ENCODE measurements at regions not wholly inside any gene's neighbourhood (a gene's known extent, or its start where the extent isn't known, plus 50 kb on each side); places are given as distances from the start of the nearest gene placed in this dataset.

DNA sequence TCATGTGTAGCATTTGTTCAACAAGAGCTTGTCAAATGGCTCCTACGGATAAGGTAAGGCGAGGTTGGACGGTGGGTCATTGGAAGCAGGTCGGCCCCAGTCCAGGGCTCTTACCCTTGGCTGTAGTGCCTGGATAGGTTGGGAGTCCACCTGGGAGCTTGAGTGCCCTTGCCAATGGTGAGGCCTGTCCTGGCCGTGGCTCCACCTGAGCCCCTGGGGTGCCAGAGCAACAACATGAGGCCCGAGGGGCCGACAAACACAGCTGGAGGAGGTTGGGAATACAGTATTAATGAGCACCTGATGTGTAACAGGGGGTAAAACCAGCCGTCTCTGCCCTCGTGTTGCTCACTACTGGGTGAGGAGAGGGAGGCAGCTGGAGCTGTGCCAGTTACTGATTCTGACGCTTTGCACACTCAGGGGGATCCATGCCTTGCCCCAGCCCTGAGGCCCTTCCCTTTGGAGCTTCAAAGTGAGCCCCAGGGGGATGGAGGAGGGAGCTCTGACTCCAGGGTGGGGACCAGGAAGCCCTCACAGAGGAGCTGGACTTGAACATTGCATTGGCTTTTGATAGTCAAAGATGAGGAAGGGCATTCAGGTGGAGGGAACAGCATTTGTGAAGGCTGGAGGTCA is 87.2 kb downstream of the RHOB start:
- Histone ChIP-seq H3K4me1 (ENCODE audit: control insufficient read depth, extremely low read depth, insufficient read depth, low read length) (peaks cover 11% of the 10 kb centered on the region), H3K79me2 (ENCODE audit: control insufficient read depth, insufficient read depth, low read length) (no peaks in the 10 kb centered on the region), H3K4me3 (replicated peaks in 1 of 3; ENCODE audit: insufficient read depth in 1 of 3, low read depth in 1 of 3, low read length in 3 of 3) (no peak overlapping the region), H4K20me1 (replicated peaks; ENCODE audit: control insufficient read depth, extremely low read depth, insufficient read depth, low read length) (no peaks in the 10 kb centered on the region), H3K27ac (ENCODE audit: insufficient read depth, low read depth, low read length) (no peak overlapping the region), H3K9ac (replicated peaks; ENCODE audit: extremely low read depth, insufficient read depth, low read length) (no peak overlapping the region), H3K27me3 (ENCODE audit: control insufficient read depth in 2 of 2, insufficient read depth in 2 of 2, low read length in 2 of 2) (no peaks in the 10 kb centered on the region), H2AFZ (ENCODE audit: low read depth, low read length) (no peak overlapping the region), H3K9me1 (replicated peaks; ENCODE audit: control insufficient read depth, extremely low read depth, insufficient read depth, low read length) (no peaks in the 10 kb centered on the region), H3K9me3 (replicated peaks; ENCODE audit: control insufficient read depth, insufficient read depth, low read length) (no peaks in the 10 kb centered on the region), H3K36me3 (ENCODE audit: control insufficient read depth in 2 of 2, extremely low read depth in 1 of 2, insufficient read depth in 2 of 2, low read length in 2 of 2) (no peaks in the 10 kb centered on the region), H3K4me2 (ENCODE audit: insufficient read depth, low read length) (no peak overlapping the region)
- dilution Hi-C loops (cut with MboI; ENCODE audit: extremely low pct_ligation_motif_present, low sequenced_read_pairs): no loop called here
- DNase-seq (ENCODE audit: low read depth, low spot score): no peak
- no peak for TF ChIP-seq GATA2 (IDR thresholded peaks at IDR 0.05; ENCODE audit: insufficient read depth, insufficient read length, low read depth, low read length)
- no peak for TF ChIP-seq MYC (IDR thresholded peaks at IDR 0.05; ENCODE audit: low read depth, low read length)
- no peak for TF ChIP-seq FOS (IDR thresholded peaks at IDR 0.05; ENCODE audit: borderline replicate concordance, insufficient read depth, low read length)
- TF ChIP-seq, protein P1, sequence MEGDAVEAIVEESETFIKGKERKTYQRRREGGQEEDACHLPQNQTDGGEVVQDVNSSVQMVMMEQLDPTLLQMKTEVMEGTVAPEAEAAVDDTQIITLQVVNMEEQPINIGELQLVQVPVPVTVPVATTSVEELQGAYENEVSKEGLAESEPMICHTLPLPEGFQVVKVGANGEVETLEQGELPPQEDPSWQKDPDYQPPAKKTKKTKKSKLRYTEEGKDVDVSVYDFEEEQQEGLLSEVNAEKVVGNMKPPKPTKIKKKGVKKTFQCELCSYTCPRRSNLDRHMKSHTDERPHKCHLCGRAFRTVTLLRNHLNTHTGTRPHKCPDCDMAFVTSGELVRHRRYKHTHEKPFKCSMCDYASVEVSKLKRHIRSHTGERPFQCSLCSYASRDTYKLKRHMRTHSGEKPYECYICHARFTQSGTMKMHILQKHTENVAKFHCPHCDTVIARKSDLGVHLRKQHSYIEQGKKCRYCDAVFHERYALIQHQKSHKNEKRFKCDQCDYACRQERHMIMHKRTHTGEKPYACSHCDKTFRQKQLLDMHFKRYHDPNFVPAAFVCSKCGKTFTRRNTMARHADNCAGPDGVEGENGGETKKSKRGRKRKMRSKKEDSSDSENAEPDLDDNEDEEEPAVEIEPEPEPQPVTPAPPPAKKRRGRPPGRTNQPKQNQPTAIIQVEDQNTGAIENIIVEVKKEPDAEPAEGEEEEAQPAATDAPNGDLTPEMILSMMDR (IDR thresholded peaks at IDR 0.05; ENCODE audit: extremely low read depth in 1 of 2, insufficient read depth in 1 of 2, low read depth in 1 of 2, low read length in 2 of 2): no peak
- TF ChIP-seq, protein P2, sequence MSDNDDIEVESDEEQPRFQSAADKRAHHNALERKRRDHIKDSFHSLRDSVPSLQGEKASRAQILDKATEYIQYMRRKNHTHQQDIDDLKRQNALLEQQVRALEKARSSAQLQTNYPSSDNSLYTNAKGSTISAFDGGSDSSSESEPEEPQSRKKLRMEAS (IDR thresholded peaks at IDR 0.05; ENCODE audit: insufficient read depth, insufficient read length): no peak
- TF ChIP-seq EZH2 (IDR thresholded peaks at IDR 0.05; ENCODE audit: borderline replicate concordance, low read depth, low read length, severe bottlenecking): no peak
- TF ChIP-seq JUN (IDR thresholded peaks at IDR 0.05; ENCODE audit: borderline replicate concordance, insufficient read depth, insufficient read length, low read depth): no peak
- no peak for TF ChIP-seq POLR2A (IDR thresholded peaks at IDR 0.05; ENCODE audit: low read depth, low read length)
- TF ChIP-seq POLR2AphosphoS5 (IDR thresholded peaks at IDR 0.05; ENCODE audit: insufficient read depth, low read depth, low read length): no peak
- intact Hi-C loops (cut with micrococcal nuclease): no loop called here
- ChIA-PET CTCF (interaction anchor here (1.3 kb wide), 1 partner anchor 10 kb away, joined by 3 read pairs; no protein-coding TSS in a partner anchor), POLR2A (no interaction called here)
- BruUV-seq (replicated peaks): no TSS peak
- FAIRE-seq: no peak

Data from endothelial cell of umbilical vein (primary cell).